OCI-LY3 (cell line): ENCODE measurements at regions not wholly inside any gene's neighbourhood (a gene's known extent, or its start where the extent isn't known, plus 50 kb on each side); places are given as distances from the start of the nearest gene placed in this dataset.

ENCODE experiments used
- CTCF ChIP-seq: fragments of 200-600, 300-600 bp; sonication (generic); IDR thresholded peaks from 2 replicates; pipeline ENCODE4 v1.5.1; 2014; ENCODE audit warnings: antibody characterized with exemption, low read length, low read depth
- EZH2phosphoT487 ChIP-seq: fragments of 200-600 bp; shearing (Covaris generic); IDR thresholded peaks from 2 replicates; pipeline ENCODE4 v1.6.1; 2018; ENCODE audit warnings: antibody characterized with exemption, mixed run types, low read depth

- TF ChIP-seq CTCF = no peak
- no peak for TF ChIP-seq EZH2phosphoT487
Measured at GRCh38 chr7:142432377-142432776, 174.5 kb upstream of the PRSS58 start.
